Lower leg skin (tissue), 3 donors: ENCODE measurements at regions not wholly inside any gene's neighbourhood (a gene's known extent, or its start where the extent isn't known, plus 50 kb on each side); places are given as distances from the start of the nearest gene placed in this dataset.

Experiments used
- POLR2A ChIP-seq, 2 donors: fragments of 450-650 bp; IDR thresholded peaks; one replicate each; pipeline ENCODE4 v1.6.1; 2016 to 2017; ENCODE audit warnings: antibody characterized with exemption in 2 of 2, mild to moderate bottlenecking in 1 of 2, moderate library complexity in 1 of 2
- TF ChIP-seq, protein P1 (sequence below), 3 donors: fragments of 450-650 bp; IDR thresholded peaks; one replicate each; pipeline ENCODE4 v1.5.1; 2016; ENCODE audit warnings: antibody characterized with exemption in 3 of 3, mild to moderate bottlenecking in 3 of 3, moderate library complexity in 2 of 3

DNA sequence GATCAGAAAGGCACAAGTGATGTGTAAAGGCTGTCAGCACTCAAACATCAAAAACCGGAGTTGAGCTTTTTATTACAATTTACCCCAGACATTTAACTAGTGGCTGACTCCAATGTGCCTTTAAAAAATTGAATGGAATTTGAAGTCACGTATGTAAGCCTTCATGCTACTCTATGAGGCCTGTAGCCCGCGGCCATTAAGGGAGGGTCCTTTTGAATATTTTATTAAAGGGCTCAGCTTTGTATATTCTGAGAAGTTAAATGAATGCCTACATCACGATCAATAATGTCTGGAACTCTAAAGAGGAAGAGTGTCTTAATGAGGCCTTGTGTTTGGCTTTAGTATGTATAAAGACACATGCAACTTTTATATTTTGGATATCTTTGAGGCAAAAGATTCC lies 916.6 kb upstream of the CELF2 start:
- TF ChIP-seq, protein P1, sequence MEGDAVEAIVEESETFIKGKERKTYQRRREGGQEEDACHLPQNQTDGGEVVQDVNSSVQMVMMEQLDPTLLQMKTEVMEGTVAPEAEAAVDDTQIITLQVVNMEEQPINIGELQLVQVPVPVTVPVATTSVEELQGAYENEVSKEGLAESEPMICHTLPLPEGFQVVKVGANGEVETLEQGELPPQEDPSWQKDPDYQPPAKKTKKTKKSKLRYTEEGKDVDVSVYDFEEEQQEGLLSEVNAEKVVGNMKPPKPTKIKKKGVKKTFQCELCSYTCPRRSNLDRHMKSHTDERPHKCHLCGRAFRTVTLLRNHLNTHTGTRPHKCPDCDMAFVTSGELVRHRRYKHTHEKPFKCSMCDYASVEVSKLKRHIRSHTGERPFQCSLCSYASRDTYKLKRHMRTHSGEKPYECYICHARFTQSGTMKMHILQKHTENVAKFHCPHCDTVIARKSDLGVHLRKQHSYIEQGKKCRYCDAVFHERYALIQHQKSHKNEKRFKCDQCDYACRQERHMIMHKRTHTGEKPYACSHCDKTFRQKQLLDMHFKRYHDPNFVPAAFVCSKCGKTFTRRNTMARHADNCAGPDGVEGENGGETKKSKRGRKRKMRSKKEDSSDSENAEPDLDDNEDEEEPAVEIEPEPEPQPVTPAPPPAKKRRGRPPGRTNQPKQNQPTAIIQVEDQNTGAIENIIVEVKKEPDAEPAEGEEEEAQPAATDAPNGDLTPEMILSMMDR (IDR thresholded peaks at IDR 0.05), result no peak
- TF ChIP-seq POLR2A (IDR thresholded peaks at IDR 0.05), result no peak
